IPS-18a (cell line): ENCODE measurements at regions not wholly inside any gene's neighbourhood (a gene's known extent, or its start where the extent isn't known, plus 50 kb on each side); places are given as distances from the start of the nearest gene placed in this dataset.

Experiments used
- H3K27ac ChIP-seq: one replicate; pipeline ENCODE4 v1.5.1; 2013; ENCODE audit warnings: low read length
- H3K27me3 ChIP-seq: one replicate; pipeline ENCODE4 v1.6.1; 2013; ENCODE audit warnings: mild to moderate bottlenecking, low read length; ENCODE audit not compliant: control insufficient read depth, insufficient read depth
- H3K36me3 ChIP-seq: one replicate; pipeline ENCODE4 v1.6.1; 2013; ENCODE audit warnings: low read depth, low read length; ENCODE audit not compliant: control insufficient read depth
- H3K4me1 ChIP-seq: one replicate; pipeline ENCODE4 v1.6.1; 2013; ENCODE audit warnings: low read depth, low read length; ENCODE audit not compliant: control insufficient read depth
- H3K4me3 ChIP-seq: one replicate; pipeline ENCODE4 v1.5.1; 2013; ENCODE audit warnings: low read length
- H3K9ac ChIP-seq: one replicate; pipeline ENCODE4 v1.6.1; 2013; ENCODE audit warnings: mild to moderate bottlenecking, low read length, moderate library complexity
- H3K9me3 ChIP-seq: one replicate; pipeline ENCODE4 v1.6.1; 2013; ENCODE audit warnings: low read depth, low read length; ENCODE audit not compliant: control insufficient read depth

DNA sequence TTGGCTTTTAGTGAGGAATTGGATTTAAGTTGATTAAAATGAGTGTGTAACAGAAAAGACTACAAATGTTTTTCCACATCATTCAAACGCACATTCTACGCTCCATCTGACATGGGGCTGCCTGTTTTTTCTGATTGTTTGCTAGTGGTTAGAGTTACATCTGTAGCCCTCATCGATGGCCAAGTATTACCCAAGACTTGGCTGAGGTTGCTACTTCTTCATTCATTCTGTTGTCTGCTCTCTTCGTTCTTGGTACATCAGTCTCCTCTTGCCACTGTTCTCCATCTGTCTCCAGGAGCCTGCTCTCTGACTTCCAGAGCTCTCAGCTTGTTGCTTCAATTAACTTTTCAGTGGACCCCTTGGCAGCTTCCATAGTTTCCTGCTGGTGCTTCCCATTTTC lies 1844.6 kb upstream of the TENM3 start:
- no peak overlapping the region for H3K27ac ChIP-seq
- H3K36me3 ChIP-seq: no peaks in the 10 kb centered on the region
- H3K9ac ChIP-seq: no peak overlapping the region

GRCh38 chr4:180407275-180407885 lies 1835.8 kb upstream of the TENM3 start:
- Histone ChIP-seq H3K27me3 (no peaks in the 10 kb centered on the region), H3K4me3 (no peak overlapping the region), H3K4me1 (no peaks in the 10 kb centered on the region), H3K36me3 (no peaks in the 10 kb centered on the region), H3K27ac (no peak overlapping the region), H3K9me3 (no peaks in the 10 kb centered on the region), H3K9ac (no peak overlapping the region)

More for the DNA sequence above, 1844.6 kb upstream of the TENM3 start:
- Histone ChIP-seq H3K9me3 (no peaks in the 10 kb centered on the region), H3K27me3 (no peaks in the 10 kb centered on the region), H3K4me1 (no peaks in the 10 kb centered on the region), H3K4me3 (no peak overlapping the region)

DNA sequence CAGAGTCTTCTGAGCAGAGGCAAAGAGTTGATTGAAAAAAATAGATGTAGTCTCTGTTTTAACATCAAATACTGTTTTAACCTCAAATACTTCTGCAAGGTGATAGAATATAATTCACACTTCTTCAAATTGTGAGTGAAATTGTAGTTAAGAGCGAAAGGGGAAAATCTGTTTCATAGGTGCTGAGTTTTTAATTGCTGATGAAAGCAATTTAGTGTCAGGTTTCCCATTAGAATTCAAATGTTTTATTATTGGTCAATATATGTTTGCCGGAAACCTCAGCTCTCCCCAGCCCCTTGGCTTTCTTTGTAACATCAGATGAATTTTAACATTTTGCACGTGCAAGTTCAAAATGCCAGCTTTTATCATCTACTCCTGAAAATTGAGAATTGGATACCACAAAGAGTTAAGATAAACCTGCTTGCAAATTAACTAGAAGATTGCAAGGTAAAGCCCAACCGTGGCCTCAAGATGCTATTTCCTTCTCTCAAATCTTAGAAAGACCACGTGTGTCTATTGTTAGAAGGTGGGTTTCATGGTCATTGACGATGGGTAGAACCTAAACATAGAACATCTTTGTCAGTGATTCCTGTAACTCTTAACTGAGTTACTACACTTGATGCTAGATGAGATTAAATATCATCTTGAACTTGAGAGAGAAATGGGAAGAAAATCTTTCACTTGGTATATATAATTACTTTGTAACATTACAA lies 1824.2 kb upstream of the TENM3 start:
- H3K27me3 ChIP-seq: no peaks in the 10 kb centered on the region
- no peak overlapping the region for H3K27ac ChIP-seq
- no peaks in the 10 kb centered on the region for H3K36me3 ChIP-seq
- no peaks in the 10 kb centered on the region for H3K9me3 ChIP-seq
- no peak overlapping the region for H3K4me3 ChIP-seq
- no peak overlapping the region for H3K9ac ChIP-seq
- H3K4me1 ChIP-seq: no peaks in the 10 kb centered on the region

- Histone ChIP-seq H3K27ac (no peak overlapping the region), H3K4me3 (no peak overlapping the region), H3K36me3 (no peaks in the 10 kb centered on the region), H3K9me3 (no peaks in the 10 kb centered on the region), H3K27me3 (no peaks in the 10 kb centered on the region), H3K4me1 (no peaks in the 10 kb centered on the region), H3K9ac (no peak overlapping the region)
Observed at GRCh38 chr4:180422989-180423711, 1820.1 kb upstream of the TENM3 start.

- no peak overlapping the region for H3K4me3 ChIP-seq
- no peak overlapping the region for H3K9ac ChIP-seq
- no peak overlapping the region for H3K27ac ChIP-seq
- no peaks in the 10 kb centered on the region for H3K4me1 ChIP-seq
- H3K36me3 ChIP-seq: no peaks in the 10 kb centered on the region
- no peaks in the 10 kb centered on the region for H3K27me3 ChIP-seq
- H3K9me3 ChIP-seq: no peaks in the 10 kb centered on the region
Observed at GRCh38 chr4:180423712-180424057, 1819.5 kb upstream of the TENM3 start.

- Histone ChIP-seq H3K27me3 (no peaks in the 10 kb centered on the region), H3K27ac (no peak overlapping the region), H3K4me1 (no peaks in the 10 kb centered on the region), H3K36me3 (no peaks in the 10 kb centered on the region), H3K9me3 (no peaks in the 10 kb centered on the region), H3K4me3 (no peak overlapping the region), H3K9ac (no peak overlapping the region)
Observed at GRCh38 chr4:180426938-180427337, 1816.3 kb upstream of the TENM3 start.

DNA sequence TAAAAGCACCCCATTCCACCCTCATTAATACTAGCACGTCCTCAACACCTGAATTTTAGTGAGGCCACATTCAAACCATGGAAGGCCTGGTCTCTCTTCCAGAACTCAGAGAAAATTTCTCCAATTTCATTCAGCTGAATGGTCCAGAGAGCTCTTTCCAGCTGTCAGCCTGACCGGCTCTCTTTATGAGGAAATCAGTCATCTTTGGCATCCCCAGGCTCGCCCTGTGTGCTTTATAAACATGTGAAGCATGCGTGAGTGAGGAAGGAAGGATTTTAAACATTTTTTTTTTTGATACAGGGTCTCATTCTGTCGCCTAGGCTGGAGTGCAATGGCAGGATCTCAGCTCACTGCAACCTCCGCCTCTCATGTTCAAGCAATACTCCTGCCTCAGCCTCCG lies 1812.9 kb upstream of the TENM3 start:
- no peaks in the 10 kb centered on the region for H3K36me3 ChIP-seq
- no peak overlapping the region for H3K9ac ChIP-seq
- no peak overlapping the region for H3K27ac ChIP-seq
- no peaks in the 10 kb centered on the region for H3K4me1 ChIP-seq
- H3K4me3 ChIP-seq: no peak overlapping the region
- no peaks in the 10 kb centered on the region for H3K27me3 ChIP-seq
- H3K9me3 ChIP-seq: no peaks in the 10 kb centered on the region

DNA sequence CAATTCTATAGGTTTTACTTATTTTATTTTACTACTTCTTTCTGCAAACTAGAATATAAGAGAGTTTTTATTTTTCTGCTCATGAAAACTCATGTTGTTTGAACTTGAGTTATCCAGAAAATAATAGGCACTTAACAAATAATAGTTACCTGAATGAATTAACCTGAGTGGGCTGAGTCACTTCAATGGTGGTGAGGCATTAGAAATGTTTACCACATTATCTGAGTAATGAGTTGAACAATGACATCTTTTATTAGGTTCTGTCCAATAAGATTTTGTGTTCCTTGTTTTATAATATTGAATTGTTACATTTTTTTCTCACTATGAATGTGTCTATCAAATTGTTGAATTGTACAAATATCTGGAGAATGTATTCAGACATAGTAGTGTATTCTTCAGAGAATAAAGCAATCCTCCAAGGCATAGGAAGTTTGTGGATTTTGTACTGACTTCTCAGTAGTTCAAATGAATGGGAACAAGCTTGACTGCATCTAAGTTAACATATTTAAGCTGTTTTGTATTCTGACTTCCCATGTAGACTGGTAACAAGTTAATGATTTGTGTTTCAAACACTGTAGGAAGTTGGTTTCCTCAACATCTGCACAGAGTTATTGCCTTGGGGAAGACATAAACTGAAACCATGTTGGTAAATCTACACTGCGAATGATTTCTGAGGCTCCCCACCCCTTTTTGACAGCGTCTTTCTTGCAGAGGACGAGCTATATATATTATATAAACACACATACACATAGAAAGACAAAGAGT lies 1808.9 kb upstream of the TENM3 start:
- Histone ChIP-seq H3K27ac (no peak overlapping the region), H3K27me3 (no peaks in the 10 kb centered on the region), H3K9ac (no peak overlapping the region), H3K9me3 (no peaks in the 10 kb centered on the region), H3K36me3 (no peaks in the 10 kb centered on the region), H3K4me3 (no peak overlapping the region), H3K4me1 (no peaks in the 10 kb centered on the region)

DNA sequence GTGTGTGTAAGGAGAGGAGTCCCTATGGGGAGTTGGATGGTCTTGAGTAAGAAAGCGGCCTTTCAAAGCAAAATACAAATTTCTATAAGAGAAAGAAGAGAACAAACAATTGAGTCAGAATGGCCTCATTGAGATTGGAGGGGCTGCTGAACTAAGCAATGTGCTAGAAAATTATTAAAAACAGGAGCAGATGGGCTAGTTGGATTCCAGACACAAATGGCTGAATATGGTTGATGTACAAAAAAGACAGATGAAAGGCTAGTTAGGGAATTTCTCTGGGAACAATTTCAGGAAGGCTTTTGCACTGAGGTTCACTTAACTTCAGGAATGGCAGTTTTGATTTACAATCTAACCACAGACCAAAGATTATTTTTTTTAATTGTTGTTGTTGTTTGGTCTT lies 1806.8 kb upstream of the TENM3 start:
- Histone ChIP-seq H3K27me3 (no peaks in the 10 kb centered on the region), H3K36me3 (no peaks in the 10 kb centered on the region), H3K27ac (no peak overlapping the region), H3K4me1 (no peaks in the 10 kb centered on the region), H3K4me3 (no peak overlapping the region), H3K9me3 (no peaks in the 10 kb centered on the region), H3K9ac (no peak overlapping the region)

DNA sequence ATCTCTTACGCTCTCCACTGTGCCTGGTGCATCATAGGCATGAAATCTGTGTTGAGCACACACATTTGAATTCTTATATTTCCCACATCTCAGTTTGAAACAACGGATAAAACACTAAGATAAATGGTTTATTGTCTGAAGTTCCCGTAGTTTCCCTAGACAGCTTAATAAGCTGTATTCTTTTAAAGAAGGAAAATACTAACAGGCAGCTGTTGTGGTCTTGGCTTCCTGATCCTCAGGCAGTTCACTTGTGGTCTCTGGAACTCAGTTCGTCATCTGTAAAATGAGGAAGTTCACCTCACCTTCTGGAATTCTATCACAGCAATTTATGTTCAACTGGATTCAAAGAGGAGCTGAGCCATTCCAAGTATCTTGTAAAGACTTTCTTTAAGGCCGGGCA lies 1805.6 kb upstream of the TENM3 start:
- H3K27ac ChIP-seq: no peak overlapping the region
- H3K4me3 ChIP-seq: no peak overlapping the region

GRCh38 chr4:180448306-180448705 lies 1794.9 kb upstream of the TENM3 start:
- Histone ChIP-seq H3K36me3 (no peaks in the 10 kb centered on the region), H3K9ac (no peak overlapping the region), H3K4me1 (peaks cover 3% of the 10 kb centered on the region), H3K4me3 (no peak overlapping the region), H3K27ac (no peak overlapping the region), H3K9me3 (no peaks in the 10 kb centered on the region), H3K27me3 (no peaks in the 10 kb centered on the region)

More for the DNA sequence above, 1805.6 kb upstream of the TENM3 start:
- H3K36me3 ChIP-seq: no peaks in the 10 kb centered on the region
- H3K9ac ChIP-seq: no peak overlapping the region
- H3K9me3 ChIP-seq: no peaks in the 10 kb centered on the region
- no peaks in the 10 kb centered on the region for H3K27me3 ChIP-seq
- no peaks in the 10 kb centered on the region for H3K4me1 ChIP-seq
